GM18517 (cell line): ENCODE measurements at regions not wholly inside any gene's neighbourhood (a gene's known extent, or its start where the extent isn't known, plus 50 kb on each side); places are given as distances from the start of the nearest gene placed in this dataset.

Experiments used
- ATAC-seq: cut with Tn5 transposase; IDR thresholded peaks from one replicate; pipeline ENCODE4 v1.9.1; 2021; ENCODE audit warnings: mild to moderate bottlenecking, moderate library complexity; ENCODE audit not compliant: unreplicated experiment

GRCh38 chr15:95511671-95512070 lies 818.8 kb upstream of the NR2F2 start:
- no peak for ATAC-seq

- no peak for ATAC-seq
Measured at GRCh38 chr15:95512906-95513305, 817.6 kb upstream of the NR2F2 start.

DNA sequence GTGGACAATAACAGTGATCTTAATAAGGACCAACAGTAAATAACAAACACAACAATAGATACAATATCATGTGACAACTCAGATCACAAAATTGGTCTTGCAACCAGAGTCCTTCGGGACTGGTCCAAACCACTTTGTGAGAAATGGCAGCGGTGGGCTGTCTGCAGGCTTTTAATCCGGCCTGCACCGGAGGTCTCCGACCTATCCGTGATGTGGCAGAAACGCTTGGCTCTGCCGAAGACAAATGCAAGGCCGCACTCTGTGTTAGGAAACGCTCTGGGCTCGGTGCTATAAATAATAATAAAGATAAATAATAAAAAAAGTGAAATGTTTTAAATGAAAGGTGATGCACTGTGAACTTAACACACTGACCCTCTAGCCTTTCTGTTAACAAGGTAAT lies 810.6 kb upstream of the NR2F2 start:
- ATAC-seq: no peak

DNA sequence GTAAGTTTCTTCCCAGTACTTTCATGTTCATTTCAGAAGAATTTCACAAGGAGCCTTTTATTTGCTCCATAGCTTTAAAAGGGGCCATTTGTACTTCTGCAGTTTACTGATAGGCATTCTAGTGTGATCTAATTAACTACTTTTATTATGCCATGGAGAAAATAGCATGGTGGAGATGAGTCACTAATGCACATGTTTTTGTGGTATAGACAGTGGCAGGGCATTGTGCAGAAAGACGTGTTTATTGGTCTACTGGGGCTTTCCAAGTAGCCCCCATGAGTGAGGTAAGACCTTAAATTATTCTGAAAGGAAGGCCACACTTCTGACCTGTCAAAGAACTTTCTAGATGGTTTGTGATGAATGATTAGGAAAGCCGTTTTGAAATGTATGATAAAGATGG lies 810.0 kb upstream of the NR2F2 start:
- ATAC-seq: no peak

DNA sequence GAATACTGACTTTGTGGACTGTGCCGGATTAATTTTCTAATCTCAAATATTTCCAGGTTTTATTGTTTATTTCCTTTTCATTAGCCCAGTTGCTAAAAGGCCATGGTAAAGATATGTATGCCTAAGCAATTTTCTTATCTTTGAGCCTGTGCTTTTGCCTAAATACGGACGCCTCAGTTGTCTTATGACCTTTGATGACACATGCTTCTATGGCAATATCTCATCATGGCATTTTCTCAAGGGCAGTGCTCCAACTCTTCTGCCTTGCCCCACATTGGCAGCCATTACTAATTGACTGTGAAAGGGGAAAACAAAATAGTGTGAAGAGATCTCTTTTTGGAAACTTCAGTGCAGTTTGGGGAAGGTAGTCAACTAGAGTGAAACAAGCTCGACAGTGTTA lies 809.6 kb upstream of the NR2F2 start:
- ATAC-seq: no peak

DNA sequence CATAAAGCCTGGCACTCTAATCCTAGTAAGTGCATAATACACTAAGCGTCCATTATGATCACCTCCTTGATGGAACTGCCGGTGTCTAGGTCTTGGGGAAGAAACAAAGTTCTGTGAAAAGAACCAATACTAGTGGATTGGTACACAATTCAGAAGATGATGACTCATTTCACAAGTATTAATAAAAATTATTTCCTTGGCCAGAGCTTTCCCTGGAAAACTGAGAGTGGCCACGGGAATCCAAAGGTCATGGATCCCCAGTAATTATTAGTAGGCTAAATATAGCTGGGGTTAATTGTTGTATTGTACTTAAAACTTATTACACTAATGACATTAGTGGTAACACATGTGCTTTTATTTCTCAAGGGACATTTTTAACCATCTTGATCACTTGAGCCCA lies 808.0 kb upstream of the NR2F2 start:
- no peak for ATAC-seq

DNA sequence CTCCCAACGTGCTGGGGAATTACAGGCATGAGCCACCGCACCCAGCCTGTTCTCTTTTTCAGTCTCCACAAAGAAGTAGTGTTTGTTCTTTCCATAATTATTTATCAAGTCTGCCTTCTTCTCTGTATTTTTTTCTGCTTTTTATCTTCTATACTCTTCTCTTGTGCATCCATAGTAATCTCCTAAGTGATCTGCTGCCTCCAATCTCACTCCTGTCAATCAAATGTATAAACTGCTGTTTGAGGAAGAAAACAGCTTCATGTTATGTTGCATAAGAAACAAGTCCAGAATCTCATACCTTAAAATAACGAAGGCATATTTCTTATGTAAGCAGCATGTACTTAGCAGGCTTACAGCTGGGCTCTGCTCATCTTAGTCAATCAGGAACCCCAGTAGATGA lies 801.6 kb upstream of the NR2F2 start:
- no peak for ATAC-seq

DNA sequence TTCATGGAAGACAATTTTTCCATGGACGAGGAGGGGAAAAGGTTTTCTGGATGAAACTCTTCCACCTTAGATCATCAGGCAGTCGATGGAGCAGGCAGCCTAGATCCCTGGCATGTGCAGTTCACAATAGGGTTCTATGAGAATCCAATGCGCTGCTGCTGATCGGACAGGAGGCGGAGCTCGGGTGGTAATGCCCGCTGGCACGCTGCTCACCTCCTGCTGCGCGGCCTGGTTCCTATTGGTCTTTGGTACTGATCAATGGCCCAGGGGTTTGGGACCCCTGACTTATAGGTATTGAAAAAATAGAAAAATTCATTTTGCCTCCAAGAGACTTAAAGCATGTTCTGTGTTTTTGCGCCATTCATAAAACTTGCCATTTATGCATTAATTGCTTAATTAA lies 793.9 kb upstream of the NR2F2 start:
- no peak for ATAC-seq

GRCh38 chr15:95538693-95539092 lies 791.8 kb upstream of the NR2F2 start:
- ATAC-seq: no peak

GRCh38 chr15:95541301-95541700 lies 789.2 kb upstream of the NR2F2 start:
- ATAC-seq: no peak

DNA sequence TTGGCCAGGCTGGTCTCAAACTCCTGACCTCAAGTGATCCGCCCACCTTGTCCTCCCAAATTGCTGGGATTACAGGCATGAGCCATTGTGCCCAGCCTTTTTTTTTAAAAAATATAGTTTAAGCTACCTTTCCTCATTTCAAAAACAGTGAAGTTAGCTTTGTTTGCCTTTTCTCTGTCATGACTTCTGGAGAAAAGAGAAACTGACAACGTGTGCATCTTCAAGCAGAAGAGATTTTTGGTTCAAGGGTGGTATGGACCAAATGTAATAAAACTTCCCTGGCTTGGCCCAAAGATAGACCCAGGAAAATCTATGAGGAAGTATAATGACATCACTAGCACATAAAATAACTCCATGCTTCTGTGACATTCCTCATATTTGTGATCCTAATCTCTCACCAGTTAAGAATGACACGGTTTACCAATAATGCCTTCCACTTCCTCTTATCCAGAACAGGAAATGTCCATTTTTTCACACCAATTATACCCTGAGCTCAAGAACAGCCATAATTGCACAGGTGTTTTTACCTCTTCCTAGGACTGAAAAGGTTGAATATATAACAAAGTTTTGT lies 781.2 kb upstream of the NR2F2 start:
- no peak for ATAC-seq

GRCh38 chr15:95550702-95551101 lies 779.8 kb upstream of the NR2F2 start:
- no peak for ATAC-seq

DNA sequence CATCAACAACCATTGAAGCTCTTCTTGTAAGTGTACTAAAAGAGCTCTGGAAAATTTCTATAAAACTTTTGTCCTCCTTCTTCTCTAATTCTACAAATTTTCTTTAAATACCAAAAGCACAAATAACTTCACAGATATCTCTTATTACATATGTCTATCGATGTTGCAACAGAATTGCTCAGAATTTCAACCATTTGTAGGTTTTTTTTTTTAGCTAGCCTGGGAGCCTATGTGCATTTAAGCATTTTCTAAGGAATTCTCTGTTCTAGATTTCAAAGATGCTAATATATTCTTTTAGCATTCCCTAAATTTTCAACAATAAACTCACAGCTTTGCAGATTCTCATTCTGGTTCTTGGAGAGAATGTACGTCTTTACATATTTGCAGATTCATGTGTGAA lies 774.3 kb upstream of the NR2F2 start:
- ATAC-seq: no peak

DNA sequence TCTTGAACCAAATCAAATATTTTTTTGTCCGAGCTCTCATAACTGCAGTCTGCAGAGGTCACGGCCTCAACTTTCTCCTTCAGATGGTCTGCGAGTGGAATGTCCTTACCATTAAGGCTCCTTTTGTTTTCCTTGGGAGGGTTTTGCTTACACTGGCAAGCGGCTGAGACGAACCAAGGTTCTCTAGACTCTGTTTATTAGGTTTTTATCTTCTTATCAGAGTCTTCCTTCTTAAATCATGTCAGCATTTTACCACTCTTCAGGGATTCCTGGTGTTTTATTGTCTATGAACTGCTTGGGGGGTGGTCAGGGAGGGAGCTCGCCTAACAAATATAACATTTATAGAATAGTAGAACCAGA lies 773.7 kb upstream of the NR2F2 start:
- ATAC-seq: no peak

- no peak for ATAC-seq
Measured at GRCh38 chr15:95557226-95558046, 773.1 kb upstream of the NR2F2 start.

DNA sequence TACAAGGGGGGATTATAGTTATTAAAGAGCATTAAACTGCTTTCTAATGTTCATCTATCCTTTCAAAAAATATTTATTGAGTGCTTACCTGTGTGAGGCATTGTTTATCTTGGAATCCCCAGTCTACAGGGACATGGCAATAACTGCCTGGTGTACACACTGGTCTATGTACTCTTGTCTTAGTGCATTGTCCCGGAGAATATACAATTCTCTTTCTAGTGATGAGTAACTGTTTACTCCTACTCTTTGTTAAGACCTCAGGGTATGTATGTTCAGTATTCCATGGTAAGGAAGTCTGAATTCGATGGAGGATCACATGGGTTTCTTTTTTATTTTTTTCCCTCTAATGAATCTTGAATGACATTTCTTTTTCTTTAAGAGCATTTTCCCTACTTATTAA lies 772.4 kb upstream of the NR2F2 start:
- no peak for ATAC-seq

GRCh38 chr15:95558916-95559315 lies 771.6 kb upstream of the NR2F2 start:
- ATAC-seq: no peak

GRCh38 chr15:95559875-95560394 lies 770.6 kb upstream of the NR2F2 start:
- no peak for ATAC-seq

DNA sequence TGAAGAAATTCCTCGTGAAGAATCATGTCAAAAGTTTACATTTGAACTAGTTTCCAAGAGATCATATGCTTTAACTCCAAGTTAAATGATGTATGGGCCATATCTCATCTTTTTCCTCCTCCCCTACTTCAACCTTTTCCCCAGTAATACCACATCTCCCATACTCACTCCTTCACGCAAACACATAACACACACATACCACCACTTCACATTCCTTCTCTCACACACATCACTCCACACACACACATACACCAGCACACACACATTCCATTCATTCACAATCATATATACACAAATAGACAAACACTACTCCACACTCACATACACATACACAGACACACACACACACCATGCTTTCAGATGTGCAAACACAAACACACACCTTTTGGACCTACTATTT lies 769.0 kb upstream of the NR2F2 start:
- ATAC-seq: no peak

DNA sequence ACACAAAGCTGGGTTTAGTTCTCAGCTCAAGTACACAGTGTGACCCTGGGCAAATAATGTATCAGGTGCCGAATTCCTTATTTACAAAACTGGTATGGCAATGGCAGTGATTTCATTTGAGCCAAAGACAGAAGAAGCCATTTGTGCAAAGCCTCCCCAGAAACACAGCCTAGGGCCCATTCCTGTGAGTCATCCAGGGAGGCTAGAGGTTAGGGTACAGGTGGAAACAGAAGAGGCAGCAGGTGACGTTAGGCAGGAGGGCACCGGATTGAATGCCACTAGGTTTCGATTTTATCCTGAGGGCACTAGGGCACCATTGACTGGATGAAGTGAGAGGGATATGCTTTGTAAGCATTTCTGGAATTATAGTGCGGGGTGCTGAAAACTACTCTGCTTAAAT lies 766.9 kb upstream of the NR2F2 start:
- no peak for ATAC-seq

DNA sequence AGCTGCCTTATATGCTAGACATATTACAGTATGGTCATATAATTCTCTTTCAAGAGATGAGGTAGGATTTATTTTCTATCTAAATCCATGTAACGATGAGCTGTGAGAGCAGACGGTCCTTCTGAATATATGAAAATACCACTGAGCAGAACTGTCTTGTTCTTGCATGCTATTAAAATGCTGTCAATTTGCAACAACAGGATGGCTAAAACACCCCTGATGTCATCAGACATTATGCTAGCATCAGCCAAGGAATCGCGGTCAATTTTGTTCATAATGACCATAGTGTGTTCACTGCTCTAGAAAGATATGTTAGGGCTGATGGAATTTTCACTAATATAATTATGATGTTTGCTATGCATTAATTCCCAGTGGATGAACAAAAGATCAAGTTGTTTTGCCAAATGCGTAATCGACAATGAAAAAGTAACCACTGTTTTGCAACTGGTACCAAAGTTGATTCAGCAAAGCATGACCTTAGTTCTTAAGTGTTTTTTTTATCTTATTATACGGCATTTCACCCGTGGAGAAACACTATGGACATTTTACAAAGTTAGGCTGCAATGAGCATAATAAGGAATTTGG lies 765.4 kb upstream of the NR2F2 start:
- no peak for ATAC-seq

DNA sequence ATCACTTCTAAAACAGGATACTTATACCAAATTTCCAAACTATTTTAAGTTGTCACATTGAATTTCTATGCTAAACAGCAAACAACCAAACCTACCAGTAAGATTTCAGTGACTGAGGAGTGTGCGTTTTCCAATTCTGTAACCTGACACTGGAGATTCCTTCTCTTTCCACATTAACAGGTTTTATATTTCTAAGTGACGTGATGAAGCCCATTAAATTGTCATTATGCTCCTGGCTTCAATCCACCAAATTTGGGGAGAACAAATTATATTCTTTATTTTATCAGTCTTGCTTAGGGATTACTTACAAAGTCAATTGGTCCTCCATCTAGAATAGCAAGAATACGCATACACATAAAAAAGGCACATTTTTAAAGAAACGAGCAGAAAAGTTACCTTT lies 764.8 kb upstream of the NR2F2 start:
- ATAC-seq: no peak
